AG10803 (cell line): ENCODE measurements at regions not wholly inside any gene's neighbourhood (a gene's known extent, or its start where the extent isn't known, plus 50 kb on each side); places are given as distances from the start of the nearest gene placed in this dataset.

Experiments used
- DNase-seq: peaks from one replicate; pipeline ENCODE4 v3.0.0; 2010; ENCODE audit warnings: low read depth
- H3K4me3 ChIP-seq: 2 replicates; pipeline ENCODE4 v1.5.1; 2011; ENCODE audit warnings: mild to moderate bottlenecking, low read length, control low read depth
- TF ChIP-seq, protein P1 (sequence below): conservative IDR thresholded peaks from 2 replicates; pipeline ENCODE4 v1.5.1; 2011; ENCODE audit warnings: mild to moderate bottlenecking, low read length, control low read depth, inconsistent platforms

GRCh38 chr12:66050283-66050576 is 80.3 kb downstream of the LLPH start:
- no peak overlapping the region for H3K4me3 ChIP-seq
- TF ChIP-seq, protein P1, sequence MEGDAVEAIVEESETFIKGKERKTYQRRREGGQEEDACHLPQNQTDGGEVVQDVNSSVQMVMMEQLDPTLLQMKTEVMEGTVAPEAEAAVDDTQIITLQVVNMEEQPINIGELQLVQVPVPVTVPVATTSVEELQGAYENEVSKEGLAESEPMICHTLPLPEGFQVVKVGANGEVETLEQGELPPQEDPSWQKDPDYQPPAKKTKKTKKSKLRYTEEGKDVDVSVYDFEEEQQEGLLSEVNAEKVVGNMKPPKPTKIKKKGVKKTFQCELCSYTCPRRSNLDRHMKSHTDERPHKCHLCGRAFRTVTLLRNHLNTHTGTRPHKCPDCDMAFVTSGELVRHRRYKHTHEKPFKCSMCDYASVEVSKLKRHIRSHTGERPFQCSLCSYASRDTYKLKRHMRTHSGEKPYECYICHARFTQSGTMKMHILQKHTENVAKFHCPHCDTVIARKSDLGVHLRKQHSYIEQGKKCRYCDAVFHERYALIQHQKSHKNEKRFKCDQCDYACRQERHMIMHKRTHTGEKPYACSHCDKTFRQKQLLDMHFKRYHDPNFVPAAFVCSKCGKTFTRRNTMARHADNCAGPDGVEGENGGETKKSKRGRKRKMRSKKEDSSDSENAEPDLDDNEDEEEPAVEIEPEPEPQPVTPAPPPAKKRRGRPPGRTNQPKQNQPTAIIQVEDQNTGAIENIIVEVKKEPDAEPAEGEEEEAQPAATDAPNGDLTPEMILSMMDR, result no peak

DNA sequence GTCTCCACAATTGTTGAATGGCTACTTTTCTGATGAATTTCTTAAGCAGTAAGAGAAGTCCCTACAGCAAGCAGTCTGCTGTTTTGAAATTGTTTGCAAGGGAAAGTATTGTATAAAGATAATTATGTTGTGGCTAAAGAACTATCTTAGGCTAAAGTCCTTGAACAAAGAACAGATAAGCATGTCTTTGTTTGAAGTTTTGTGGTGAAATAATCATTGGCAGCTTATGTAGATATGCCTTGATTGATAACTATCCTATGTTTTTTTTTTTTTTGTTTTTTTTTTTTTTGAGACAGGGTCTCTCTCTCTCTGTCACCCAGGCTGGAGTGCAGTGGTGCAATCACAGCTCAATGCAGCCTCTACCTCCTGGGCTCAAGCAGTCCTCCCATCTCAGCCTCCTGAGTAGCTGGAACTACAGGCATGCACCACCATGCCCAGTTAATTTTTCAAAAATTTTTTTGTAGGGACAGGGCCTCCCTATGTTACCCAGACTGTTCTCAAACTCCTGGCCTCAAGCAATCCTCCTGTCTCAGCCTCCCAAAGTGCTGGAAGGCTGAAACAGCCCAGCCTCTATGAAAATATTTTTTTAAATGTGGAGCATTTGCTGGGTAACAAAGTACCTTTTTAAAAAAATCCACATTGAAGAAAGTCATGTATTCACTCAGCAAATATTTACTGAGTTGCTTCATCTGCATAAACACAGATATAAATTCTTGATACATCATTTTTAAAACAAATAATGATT is 80.8 kb downstream of the LLPH start:
- TF ChIP-seq, protein P1, result no peak
- no peak overlapping the region for H3K4me3 ChIP-seq

More at GRCh38 chr12:66050283-66050576, 80.3 kb downstream of the LLPH start:
- DNase-seq, result no peak

DNA sequence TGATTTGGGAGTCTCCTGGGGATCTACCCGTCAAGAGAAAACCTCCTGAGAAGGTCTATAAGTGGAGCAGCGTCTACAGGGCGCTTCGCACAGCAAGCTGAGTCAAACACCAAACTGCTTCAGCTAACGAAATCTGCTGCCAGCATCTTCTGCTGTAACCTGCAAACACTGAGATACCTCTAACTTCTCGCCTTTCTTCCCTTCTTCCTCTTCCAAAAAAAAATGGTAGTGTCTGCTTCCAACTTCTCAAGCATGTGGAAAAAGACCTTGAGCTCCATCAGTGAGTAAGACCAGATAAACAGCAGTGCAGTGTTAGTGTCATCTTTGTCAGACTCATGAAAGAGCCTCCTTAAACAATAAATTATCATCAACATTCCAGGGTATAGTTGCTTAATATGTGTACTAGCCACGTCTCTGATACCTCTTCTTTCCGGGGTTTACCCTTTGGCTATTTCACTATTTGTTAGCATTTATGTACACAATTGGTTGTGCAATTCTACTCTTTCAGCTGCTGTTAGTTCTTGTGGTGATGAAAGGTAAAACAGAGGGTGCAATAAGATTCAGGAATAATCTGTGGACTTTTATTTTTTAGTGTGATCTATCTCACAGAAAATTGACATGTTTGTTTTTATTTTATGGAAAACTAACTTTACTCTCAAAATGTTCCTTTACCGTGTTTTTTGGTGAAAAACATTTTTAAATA is 81.6 kb downstream of the LLPH start:
- no peak overlapping the region for H3K4me3 ChIP-seq
- TF ChIP-seq, protein P1, result no peak
- peak; percentile 55 for DNase-seq

More for the DNA sequence above, 80.8 kb downstream of the LLPH start:
- DNase-seq, result no peak

- no peak for DNase-seq
- H3K4me3 ChIP-seq, result no peak overlapping the region
- TF ChIP-seq, protein P1, result no peak
Observed at GRCh38 chr12:66048218-66048834, 82.2 kb downstream of the LLPH start.

DNA sequence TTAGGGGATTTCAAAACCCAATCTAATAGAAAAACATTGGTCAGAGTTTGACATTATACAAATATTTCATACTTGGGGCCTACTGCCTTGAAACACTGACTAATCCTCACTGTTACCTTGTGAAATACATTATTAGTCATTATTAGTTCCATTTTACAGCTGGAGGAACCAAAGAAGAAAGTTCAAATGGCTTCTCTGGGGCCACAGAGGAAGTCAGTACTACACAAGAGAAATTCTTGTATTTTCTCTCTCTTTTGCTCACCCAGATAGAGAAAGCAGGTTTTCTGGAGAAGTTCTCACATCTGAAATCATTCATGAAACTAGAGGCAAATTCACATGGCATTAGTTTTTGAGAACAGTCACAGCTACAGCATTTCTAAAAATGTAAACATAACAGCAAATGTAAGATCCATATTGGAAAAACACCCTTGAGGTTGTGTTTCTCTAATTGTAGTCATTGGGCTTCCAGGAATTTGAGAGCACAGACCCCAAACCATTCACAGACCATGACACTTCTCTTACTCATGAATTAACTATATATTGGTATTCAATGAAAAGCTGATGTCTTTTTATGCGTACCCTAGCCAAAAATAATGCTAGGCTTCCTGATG is 83.0 kb downstream of the LLPH start:
- DNase-seq, result peak; percentile 81
- TF ChIP-seq, protein P1, result no peak
- H3K4me3 ChIP-seq, result no peak overlapping the region

- no peak for DNase-seq
- TF ChIP-seq, protein P1, result no peak
- no peak overlapping the region for H3K4me3 ChIP-seq
Observed at GRCh38 chr12:66045506-66045905, 85.0 kb downstream of the LLPH start.
